NB4 (cell line): ENCODE measurements at regions not wholly inside any gene's neighbourhood (a gene's known extent, or its start where the extent isn't known, plus 50 kb on each side); places are given as distances from the start of the nearest gene placed in this dataset.

Experiments
- DNase-seq: peaks from one replicate; pipeline ENCODE4 v3.0.0; 2010; ENCODE audit warnings: low read depth
- H3K4me3 ChIP-seq: one replicate; pipeline ENCODE4 v1.5.1; 2011; ENCODE audit warnings: mild to moderate bottlenecking, low read depth, low read length, moderate library complexity
- MYC ChIP-seq: IDR thresholded peaks from 2 replicates; pipeline ENCODE4 v1.6.1; 2011; ENCODE audit warnings: low read depth, low read length
- POLR2A ChIP-seq: IDR thresholded peaks from 2 replicates; pipeline ENCODE4 v1.6.1; 2011; ENCODE audit warnings: mild to moderate bottlenecking; ENCODE audit not compliant: insufficient read length; ENCODE audit errors: extremely low read depth
- TF ChIP-seq, protein P1 (sequence below): IDR thresholded peaks from one replicate; pipeline ENCODE4 v1.5.1; 2012; ENCODE audit warnings: low read depth, low read length
- TF ChIP-seq, protein P2 (sequence below): IDR thresholded peaks from 2 replicates; pipeline ENCODE4 v1.6.1; 2011; ENCODE audit warnings: low read depth, low read length

DNA sequence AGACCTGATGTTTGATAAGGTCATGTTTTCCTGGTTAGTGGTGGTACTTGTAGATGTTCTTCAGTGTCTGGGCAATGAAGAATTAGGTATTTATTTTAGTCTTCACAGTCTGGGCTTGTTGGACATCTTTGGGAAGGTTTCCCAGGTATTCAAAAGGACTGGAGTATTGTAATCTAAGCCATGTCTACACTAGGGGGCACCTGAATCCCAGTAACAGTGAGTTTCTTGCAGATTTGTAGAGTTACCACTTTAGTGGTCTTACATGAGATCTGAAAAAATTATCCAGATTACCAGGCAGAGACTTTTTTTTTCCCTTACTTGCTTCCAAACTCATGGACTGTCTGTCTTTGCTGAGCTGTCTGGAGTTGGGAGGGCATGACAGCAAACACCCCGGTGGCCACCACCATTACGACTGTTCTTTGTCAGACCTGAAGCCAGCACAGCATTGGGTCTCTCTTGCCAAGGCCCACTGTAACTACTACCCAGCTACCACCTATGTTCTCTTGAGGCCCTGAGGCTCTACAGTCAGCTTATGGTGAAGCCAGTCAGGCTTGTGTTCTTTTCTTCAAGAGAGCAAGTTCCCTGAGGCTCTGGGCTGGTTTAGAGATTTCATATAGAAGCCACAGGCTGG lies 820.7 kb upstream of the FBXO33 start:
- TF ChIP-seq, protein P1, sequence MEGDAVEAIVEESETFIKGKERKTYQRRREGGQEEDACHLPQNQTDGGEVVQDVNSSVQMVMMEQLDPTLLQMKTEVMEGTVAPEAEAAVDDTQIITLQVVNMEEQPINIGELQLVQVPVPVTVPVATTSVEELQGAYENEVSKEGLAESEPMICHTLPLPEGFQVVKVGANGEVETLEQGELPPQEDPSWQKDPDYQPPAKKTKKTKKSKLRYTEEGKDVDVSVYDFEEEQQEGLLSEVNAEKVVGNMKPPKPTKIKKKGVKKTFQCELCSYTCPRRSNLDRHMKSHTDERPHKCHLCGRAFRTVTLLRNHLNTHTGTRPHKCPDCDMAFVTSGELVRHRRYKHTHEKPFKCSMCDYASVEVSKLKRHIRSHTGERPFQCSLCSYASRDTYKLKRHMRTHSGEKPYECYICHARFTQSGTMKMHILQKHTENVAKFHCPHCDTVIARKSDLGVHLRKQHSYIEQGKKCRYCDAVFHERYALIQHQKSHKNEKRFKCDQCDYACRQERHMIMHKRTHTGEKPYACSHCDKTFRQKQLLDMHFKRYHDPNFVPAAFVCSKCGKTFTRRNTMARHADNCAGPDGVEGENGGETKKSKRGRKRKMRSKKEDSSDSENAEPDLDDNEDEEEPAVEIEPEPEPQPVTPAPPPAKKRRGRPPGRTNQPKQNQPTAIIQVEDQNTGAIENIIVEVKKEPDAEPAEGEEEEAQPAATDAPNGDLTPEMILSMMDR = no peak
- TF ChIP-seq, protein P2, sequence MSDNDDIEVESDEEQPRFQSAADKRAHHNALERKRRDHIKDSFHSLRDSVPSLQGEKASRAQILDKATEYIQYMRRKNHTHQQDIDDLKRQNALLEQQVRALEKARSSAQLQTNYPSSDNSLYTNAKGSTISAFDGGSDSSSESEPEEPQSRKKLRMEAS = no peak
- TF ChIP-seq POLR2A (no peak), MYC (no peak)
- H3K4me3 ChIP-seq = no peak overlapping the region
- DNase-seq = no peak

DNA sequence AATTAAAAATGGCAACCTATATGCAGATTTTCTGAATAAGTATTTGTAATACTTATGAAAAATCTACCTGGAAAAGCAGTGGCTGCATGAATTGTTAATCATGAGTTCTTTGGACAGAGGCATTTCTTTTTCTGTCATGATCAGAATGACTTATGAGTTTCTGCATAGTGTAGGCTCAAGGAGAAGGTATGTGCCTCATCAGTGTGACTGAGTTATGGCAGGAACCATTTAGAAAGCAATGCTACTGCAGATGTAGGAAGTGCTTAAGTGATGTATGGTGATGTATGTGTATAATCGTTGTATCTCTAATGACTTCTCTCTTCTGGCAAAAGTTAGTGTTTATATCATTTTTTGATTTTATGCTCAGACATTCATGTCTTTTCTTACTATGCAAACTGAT lies 816.4 kb upstream of the FBXO33 start:
- no peak overlapping the region for H3K4me3 ChIP-seq
- no peak for DNase-seq
- no peak for TF ChIP-seq POLR2A
- TF ChIP-seq MYC = no peak
- TF ChIP-seq, protein P1 = no peak

DNA sequence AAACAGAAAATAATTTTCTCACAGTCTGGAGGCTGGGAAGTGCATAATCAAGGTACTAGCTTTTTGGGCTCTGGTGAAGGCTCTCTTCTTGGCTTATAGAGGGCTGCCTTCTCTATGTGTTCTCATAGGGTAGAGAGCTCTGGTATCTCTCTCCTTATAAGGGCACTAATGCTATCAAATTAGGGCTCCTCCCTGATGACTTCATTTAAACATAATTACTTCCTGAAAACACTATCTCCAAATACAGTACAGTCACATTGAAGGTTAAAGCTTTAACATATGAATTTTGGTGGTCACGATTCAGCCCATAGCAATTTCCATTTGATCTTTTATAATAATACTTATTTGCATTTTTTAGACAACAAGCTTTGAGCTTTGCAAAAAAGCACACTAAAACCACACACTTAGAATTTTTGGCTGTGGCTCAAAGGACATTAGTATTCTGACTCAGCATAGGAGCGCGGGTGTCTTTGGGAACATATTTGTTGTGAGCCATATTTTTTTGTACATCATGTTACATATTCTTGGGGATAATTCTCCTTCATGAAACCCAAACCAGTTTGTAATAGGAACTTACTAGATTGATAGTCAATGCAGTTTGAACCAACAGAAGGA lies 808.1 kb upstream of the FBXO33 start:
- no peak overlapping the region for H3K4me3 ChIP-seq
- TF ChIP-seq POLR2A (no peak), MYC (no peak)
- TF ChIP-seq, protein P1 = no peak
- TF ChIP-seq, protein P2 = no peak
- DNase-seq = no peak

DNA sequence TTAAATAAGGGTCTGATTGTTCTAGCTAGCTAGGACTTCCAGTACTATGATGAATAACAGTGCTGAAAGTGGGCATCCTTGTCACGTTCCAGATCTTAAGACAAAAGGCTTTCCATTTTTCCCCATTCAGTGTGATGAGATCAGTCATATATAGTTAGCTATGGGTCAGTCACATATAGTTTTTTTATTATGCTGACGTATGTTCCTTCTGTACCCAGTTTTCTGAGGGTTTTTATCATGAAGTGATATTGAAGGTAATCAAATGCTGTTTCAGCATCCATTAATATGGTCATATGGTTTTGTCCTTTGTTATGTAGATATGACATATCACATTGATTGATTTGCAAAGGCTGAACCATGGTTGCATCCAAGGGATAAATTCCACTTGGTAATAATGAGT lies 800.1 kb upstream of the FBXO33 start:
- H3K4me3 ChIP-seq = no peak overlapping the region
- TF ChIP-seq, protein P1 = no peak
- TF ChIP-seq, protein P2 = no peak
- TF ChIP-seq MYC (no peak), POLR2A (no peak)
- no peak for DNase-seq

DNA sequence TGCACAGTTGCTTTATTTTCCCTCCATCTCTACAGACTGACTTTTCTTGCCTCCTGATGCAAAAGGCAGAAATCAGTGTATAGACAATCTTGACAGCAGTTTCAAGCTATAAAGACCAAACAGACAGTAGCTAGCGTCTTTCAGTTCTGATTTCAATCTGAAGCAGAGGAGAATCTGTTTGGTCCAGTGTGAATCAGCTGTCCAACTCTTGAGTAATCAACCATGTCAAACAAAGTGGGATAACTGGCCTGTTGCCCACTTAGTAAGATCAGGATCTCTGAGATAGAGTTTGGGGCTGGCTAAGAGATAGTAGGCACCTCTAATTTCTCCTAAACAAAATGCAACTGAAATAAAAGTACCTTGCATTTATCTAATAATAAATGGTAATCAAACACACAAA lies 797.4 kb upstream of the FBXO33 start:
- no peak overlapping the region for H3K4me3 ChIP-seq
- DNase-seq = no peak
- no peak for TF ChIP-seq MYC

DNA sequence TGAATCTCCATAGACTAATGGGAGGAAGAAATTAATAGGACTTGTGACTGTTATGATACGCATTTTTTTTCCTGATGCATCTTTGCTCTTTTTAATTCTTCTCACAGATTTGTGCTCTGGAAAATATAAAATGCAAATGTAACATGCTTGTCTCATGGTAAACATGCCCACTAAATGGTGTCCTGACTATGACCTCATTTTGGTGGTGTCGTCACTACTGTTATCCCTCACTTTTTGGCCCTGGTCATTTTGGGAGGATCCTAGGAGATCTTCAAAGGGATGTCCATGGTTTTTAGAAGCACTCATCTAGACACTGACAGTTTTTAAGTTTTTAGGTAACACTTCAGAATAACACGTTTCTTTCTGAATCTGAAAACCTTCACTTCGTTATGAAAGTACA lies 790.8 kb upstream of the FBXO33 start:
- no peak overlapping the region for H3K4me3 ChIP-seq
- DNase-seq = no peak
- TF ChIP-seq MYC (no peak), POLR2A (no peak)
- TF ChIP-seq, protein P2 = no peak
- TF ChIP-seq, protein P1 = no peak
